Breast epithelium (tissue), 3 donors: ENCODE measurements at regions not wholly inside any gene's neighbourhood (a gene's known extent, or its start where the extent isn't known, plus 50 kb on each side); places are given as distances from the start of the nearest gene placed in this dataset.

Experiments used
- POLR2AphosphoS5 ChIP-seq, 3 donors: sonication (generic); formaldehyde crosslinking; IDR thresholded peaks; one replicate each; pipeline ENCODE4 v1.6.1; 2017; ENCODE audit warnings: antibody characterized with exemption in 3 of 3
- TF ChIP-seq, protein P1 (sequence below), 3 donors: fragments of 450-650 bp; IDR thresholded peaks; one replicate each; pipeline ENCODE4 v1.5.1; 2016 to 2017; ENCODE audit warnings: antibody characterized with exemption in 3 of 3, mild to moderate bottlenecking in 3 of 3, moderate library complexity in 3 of 3

GRCh38 chr9:118100529-118101419, 396.6 kb downstream of the TLR4 start:
- TF ChIP-seq, protein P1, sequence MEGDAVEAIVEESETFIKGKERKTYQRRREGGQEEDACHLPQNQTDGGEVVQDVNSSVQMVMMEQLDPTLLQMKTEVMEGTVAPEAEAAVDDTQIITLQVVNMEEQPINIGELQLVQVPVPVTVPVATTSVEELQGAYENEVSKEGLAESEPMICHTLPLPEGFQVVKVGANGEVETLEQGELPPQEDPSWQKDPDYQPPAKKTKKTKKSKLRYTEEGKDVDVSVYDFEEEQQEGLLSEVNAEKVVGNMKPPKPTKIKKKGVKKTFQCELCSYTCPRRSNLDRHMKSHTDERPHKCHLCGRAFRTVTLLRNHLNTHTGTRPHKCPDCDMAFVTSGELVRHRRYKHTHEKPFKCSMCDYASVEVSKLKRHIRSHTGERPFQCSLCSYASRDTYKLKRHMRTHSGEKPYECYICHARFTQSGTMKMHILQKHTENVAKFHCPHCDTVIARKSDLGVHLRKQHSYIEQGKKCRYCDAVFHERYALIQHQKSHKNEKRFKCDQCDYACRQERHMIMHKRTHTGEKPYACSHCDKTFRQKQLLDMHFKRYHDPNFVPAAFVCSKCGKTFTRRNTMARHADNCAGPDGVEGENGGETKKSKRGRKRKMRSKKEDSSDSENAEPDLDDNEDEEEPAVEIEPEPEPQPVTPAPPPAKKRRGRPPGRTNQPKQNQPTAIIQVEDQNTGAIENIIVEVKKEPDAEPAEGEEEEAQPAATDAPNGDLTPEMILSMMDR (IDR thresholded peaks at IDR 0.05), result no peak
- no peak for TF ChIP-seq POLR2AphosphoS5 (IDR thresholded peaks at IDR 0.05)
